ENCODE measurements at regions not wholly inside any gene's neighbourhood (a gene's known extent, or its start where the extent isn't known, plus 50 kb on each side); places are given as distances from the start of the nearest gene placed in this dataset.

- DNase-seq, result no peak
These were observed 572.3 kb downstream of the TCERG1L start for GRCh38 chr10:130739016-130739756.

- DNase-seq, result no peak
These were observed 571.8 kb downstream of the TCERG1L start for GRCh38 chr10:130739757-130740145.

- no peak for DNase-seq
These were observed 571.4 kb downstream of the TCERG1L start for GRCh38 chr10:130740166-130740565.

GRCh38 chr10:130740915-130741750, 570.4 kb downstream of the TCERG1L start:
- no peak for DNase-seq

GRCh38 chr10:130741901-130742855, 569.3 kb downstream of the TCERG1L start:
- no peak for DNase-seq

- DNase-seq, result no peak
These were observed 568.4 kb downstream of the TCERG1L start for GRCh38 chr10:130742941-130743675.

GRCh38 chr10:130743751-130744271, 567.7 kb downstream of the TCERG1L start:
- no peak for DNase-seq

- DNase-seq, result no peak
These were observed 566.9 kb downstream of the TCERG1L start for GRCh38 chr10:130744631-130745030.

- no peak for DNase-seq
These were observed 566.3 kb downstream of the TCERG1L start for GRCh38 chr10:130745251-130745650.

- DNase-seq, result no peak
These were observed 565.7 kb downstream of the TCERG1L start for GRCh38 chr10:130745821-130746220.

GRCh38 chr10:130746311-130746710, 565.2 kb downstream of the TCERG1L start:
- no peak for DNase-seq

- DNase-seq, result no peak
These were observed 564.2 kb downstream of the TCERG1L start for GRCh38 chr10:130747356-130747755.

- DNase-seq, result no peak
These were observed 563.6 kb downstream of the TCERG1L start for GRCh38 chr10:130747946-130748345.

- no peak for DNase-seq
These were observed 563.0 kb downstream of the TCERG1L start for GRCh38 chr10:130748409-130749057.

- no peak for DNase-seq
These were observed 561.6 kb downstream of the TCERG1L start for GRCh38 chr10:130749911-130750310.

GRCh38 chr10:130750441-130750840, 561.1 kb downstream of the TCERG1L start:
- no peak for DNase-seq

GRCh38 chr10:130751106-130751840, 560.2 kb downstream of the TCERG1L start:
- no peak for DNase-seq

GRCh38 chr10:130751851-130752250, 559.7 kb downstream of the TCERG1L start:
- DNase-seq, result no peak

GRCh38 chr10:130756651-130757050, 554.9 kb downstream of the TCERG1L start:
- DNase-seq, result no peak

GRCh38 chr10:130757271-130757670, 554.2 kb downstream of the TCERG1L start:
- no peak for DNase-seq

Data from activated CD4-positive, alpha-beta T cell treated with anti-CD3 and anti-CD28 coated beads, Interleukin-2, amount 50 U/mL, for 48 hours (primary cell).